Caco-2 (cell line): ENCODE measurements at regions not wholly inside any gene's neighbourhood (a gene's known extent, or its start where the extent isn't known, plus 50 kb on each side); places are given as distances from the start of the nearest gene placed in this dataset.

Experiments
- BruUV-seq: library from RNA; stranded (reverse); fragments of 400-500 nt; replicated peaks from 2 replicates; lab custom pipeline; 2021; lab: Mats Ljungman, UMichigan
- CTCF ChIA-PET: fragments of 300-600 bp; sonication (Branson Sonifier 250); formaldehyde crosslinking; loops from one replicate; lab custom pipeline; 2022; ENCODE audit warnings: antibody characterized with exemption; lab: Charles Lee
- POLR2A ChIA-PET: fragments of 300-600 bp; sonication (Branson Sonifier 250); formaldehyde crosslinking; loops from one replicate; lab custom pipeline; 2022; ENCODE audit warnings: antibody characterized with exemption; lab: Charles Lee
- DNase-seq, 2 experiments: peaks; one replicate each; pipeline versions ENCODE4 v3.0.0 to v3.0.0-alpha.2; 2020 to 2022
- H3K27me3 ChIP-seq: replicated peaks from 2 replicates; pipeline ENCODE4 v1.6.0; 2011; ENCODE audit warnings: low read length; ENCODE audit not compliant: control insufficient read depth, insufficient read depth
- H3K36me3 ChIP-seq: 2 replicates; pipeline ENCODE4 v1.5.1; 2011; ENCODE audit warnings: low read length; ENCODE audit not compliant: control insufficient read depth, insufficient read depth
- H3K4me1 ChIP-seq: fragments of 250-450 bp; sonication (Bioruptor Pico); 2 replicates; pipeline ENCODE4 v1.5.1; 2020; ENCODE audit warnings: mild to moderate bottlenecking
- H3K4me3 ChIP-seq: 2 replicates; pipeline ENCODE4 v1.5.1; 2011; ENCODE audit warnings: low read depth, mild to moderate bottlenecking, control low read depth, low read length
- H3K9me3 ChIP-seq: fragments of 250-450 bp; sonication (Bioruptor Pico); 2 replicates; pipeline ENCODE4 v1.5.1; 2020; ENCODE audit warnings: mild to moderate bottlenecking, moderate library complexity
- H3K27ac Mint-ChIP-seq: one replicate; pipeline ENCODE4 v1.8.0; 2022; ENCODE audit warnings: mixed read lengths; ENCODE audit not compliant: unreplicated experiment
- H3K27me3 Mint-ChIP-seq: one replicate; pipeline ENCODE4 v1.8.0; 2022; ENCODE audit warnings: mixed read lengths; ENCODE audit not compliant: insufficient read depth, unreplicated experiment
- H3K36me3 Mint-ChIP-seq: one replicate; pipeline ENCODE4 v1.8.0; 2022; ENCODE audit warnings: mild to moderate bottlenecking, mixed read lengths; ENCODE audit not compliant: insufficient read depth, unreplicated experiment
- H3K4me1 Mint-ChIP-seq: one replicate; pipeline ENCODE4 v1.8.0; 2022; ENCODE audit warnings: low read depth, mixed read lengths; ENCODE audit not compliant: unreplicated experiment
- H3K4me3 Mint-ChIP-seq: one replicate; pipeline ENCODE4 v1.8.0; 2022; ENCODE audit warnings: mild to moderate bottlenecking, moderate library complexity, mixed read lengths; ENCODE audit not compliant: unreplicated experiment
- H3K9me3 Mint-ChIP-seq: one replicate; pipeline ENCODE4 v1.8.0; 2022; ENCODE audit warnings: mixed read lengths; ENCODE audit not compliant: unreplicated experiment
- intact Hi-C: fragments of 100-400 bp; cut with micrococcal nuclease; formaldehyde crosslinking; loops from one replicate; pipeline ENCODE4 v1.10.0; 2022; ENCODE audit not compliant: unreplicated experiment
- TF ChIP-seq, protein P1 (sequence below), 2 experiments: fragments of 200-600 bp in 1 of 2; IDR thresholded peaks; 1 replicate in 1 of 2; 2 replicates in 1 of 2; pipeline versions ENCODE4 v1.5.1 to v1.8.0; 2011 to 2022; ENCODE audit warnings: antibody characterized with exemption in 1 of 2, control low read depth in 1 of 2, inconsistent platforms in 1 of 2, low read depth in 1 of 2, low read length in 1 of 2, mild to moderate bottlenecking in 1 of 2, moderate library complexity in 1 of 2; ENCODE audit not compliant: insufficient read depth in 1 of 2, severe bottlenecking in 1 of 2, unreplicated experiment in 1 of 2

GRCh38 chr4:164212134-164212533, 541.8 kb upstream of the SMIM31 start:
- Histone ChIP-seq H3K9me3 (no peaks in the 10 kb centered on the region), H3K27me3 (no peaks in the 10 kb centered on the region), H3K4me3 (no peak overlapping the region), H3K36me3 (no peaks in the 10 kb centered on the region), H3K4me1 (no peaks in the 10 kb centered on the region)
- no peaks in the 10 kb centered on the region for H3K36me3 Mint-ChIP-seq
- POLR2A ChIA-PET = no interaction called here
- H3K27me3 Mint-ChIP-seq = no peaks in the 10 kb centered on the region
- CTCF ChIA-PET = no interaction called here
- BruUV-seq = no TSS peak
- peaks cover 14% of the 10 kb centered on the region for H3K4me1 Mint-ChIP-seq
- peaks cover 9% of the 10 kb centered on the region for H3K9me3 Mint-ChIP-seq
- H3K27ac Mint-ChIP-seq = no peak overlapping the region
- DNase-seq = no peak
- no peak overlapping the region for H3K4me3 Mint-ChIP-seq
- TF ChIP-seq, protein P1, sequence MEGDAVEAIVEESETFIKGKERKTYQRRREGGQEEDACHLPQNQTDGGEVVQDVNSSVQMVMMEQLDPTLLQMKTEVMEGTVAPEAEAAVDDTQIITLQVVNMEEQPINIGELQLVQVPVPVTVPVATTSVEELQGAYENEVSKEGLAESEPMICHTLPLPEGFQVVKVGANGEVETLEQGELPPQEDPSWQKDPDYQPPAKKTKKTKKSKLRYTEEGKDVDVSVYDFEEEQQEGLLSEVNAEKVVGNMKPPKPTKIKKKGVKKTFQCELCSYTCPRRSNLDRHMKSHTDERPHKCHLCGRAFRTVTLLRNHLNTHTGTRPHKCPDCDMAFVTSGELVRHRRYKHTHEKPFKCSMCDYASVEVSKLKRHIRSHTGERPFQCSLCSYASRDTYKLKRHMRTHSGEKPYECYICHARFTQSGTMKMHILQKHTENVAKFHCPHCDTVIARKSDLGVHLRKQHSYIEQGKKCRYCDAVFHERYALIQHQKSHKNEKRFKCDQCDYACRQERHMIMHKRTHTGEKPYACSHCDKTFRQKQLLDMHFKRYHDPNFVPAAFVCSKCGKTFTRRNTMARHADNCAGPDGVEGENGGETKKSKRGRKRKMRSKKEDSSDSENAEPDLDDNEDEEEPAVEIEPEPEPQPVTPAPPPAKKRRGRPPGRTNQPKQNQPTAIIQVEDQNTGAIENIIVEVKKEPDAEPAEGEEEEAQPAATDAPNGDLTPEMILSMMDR (IDR thresholded peaks at IDR 0.05; ENCODE audit: insufficient read depth in 1 of 2, low read depth in 1 of 2, low read length in 1 of 2, severe bottlenecking in 1 of 2, unreplicated experiment in 1 of 2) = no peak
- intact Hi-C loops = no loop called here

GRCh38 chr4:164212714-164213113, 541.2 kb upstream of the SMIM31 start:
- Mint-ChIP-seq H3K27me3 (no peaks in the 10 kb centered on the region), H3K4me3 (no peak overlapping the region), H3K9me3 (peaks cover 10% of the 10 kb centered on the region), H3K36me3 (no peaks in the 10 kb centered on the region), H3K27ac (no peak overlapping the region), H3K4me1 (peaks cover 14% of the 10 kb centered on the region)
- no peaks in the 10 kb centered on the region for H3K9me3 ChIP-seq
- BruUV-seq = no TSS peak
- TF ChIP-seq, protein P1 (IDR thresholded peaks at IDR 0.05; ENCODE audit: insufficient read depth in 1 of 2, low read depth in 1 of 2, low read length in 1 of 2, severe bottlenecking in 1 of 2, unreplicated experiment in 1 of 2) = no peak
- ChIA-PET CTCF (no interaction called here), POLR2A (no interaction called here)
- H3K4me3 ChIP-seq = no peak overlapping the region
- H3K27me3 ChIP-seq = no peaks in the 10 kb centered on the region
- H3K36me3 ChIP-seq = no peaks in the 10 kb centered on the region
- no peaks in the 10 kb centered on the region for H3K4me1 ChIP-seq
- no peak for DNase-seq
- intact Hi-C loops = no loop called here

GRCh38 chr4:164215113-164215741, 538.7 kb upstream of the SMIM31 start:
- no peaks in the 10 kb centered on the region for H3K27me3 ChIP-seq
- peak overlapping the region; percentile 24 for H3K4me3 ChIP-seq
- no peaks in the 10 kb centered on the region for H3K36me3 ChIP-seq
- Mint-ChIP-seq H3K27ac (no peak overlapping the region), H3K27me3 (no peaks in the 10 kb centered on the region), H3K36me3 (no peaks in the 10 kb centered on the region), H3K4me3 (peak overlapping the region; percentile 75), H3K9me3 (peaks cover 20% of the 10 kb centered on the region), H3K4me1 (peaks cover 10% of the 10 kb centered on the region)
- intact Hi-C loops = no loop called here
- ChIA-PET CTCF (no interaction called here), POLR2A (no interaction called here)
- H3K9me3 ChIP-seq = no peaks in the 10 kb centered on the region
- peak; percentile 18 to 34 for DNase-seq
- no TSS peak for BruUV-seq
- H3K4me1 ChIP-seq = no peaks in the 10 kb centered on the region
- TF ChIP-seq, protein P1 (IDR thresholded peaks at IDR 0.05; ENCODE audit: insufficient read depth in 1 of 2, low read depth in 1 of 2, low read length in 1 of 2, severe bottlenecking in 1 of 2, unreplicated experiment in 1 of 2) = no peak
